ENCODE measurements at regions not wholly inside any gene's neighbourhood (a gene's known extent, or its start where the extent isn't known, plus 50 kb on each side); places are given as distances from the start of the nearest gene placed in this dataset.

GRCh38 chr10:10803278-10803677 lies 214.4 kb upstream of the CELF2 start:
- RAD21 ChIA-PET (ENCODE audit: low non-redundant PET in 1 of 2, low total read pairs in 2 of 2, uncharacterized antibody in 2 of 2, unreplicated experiment in 2 of 2) = no interaction called here
- Histone ChIP-seq H3K27ac (ENCODE audit: low read depth, low read length) (no peak overlapping the region), H3K4me2 (ENCODE audit: low read length) (no peak overlapping the region), H3K36me3 (ENCODE audit: control insufficient read depth in 1 of 2, insufficient read depth in 2 of 2, low read length in 2 of 2) (no peaks in the 10 kb centered on the region), H3K9me2 (ENCODE audit: insufficient read depth) (no peaks in the 10 kb centered on the region), H2AFZ (ENCODE audit: low read depth, low read length, poor library complexity, severe bottlenecking) (no peak overlapping the region), H3K9ac (ENCODE audit: low read length) (no peak overlapping the region), H3K4me3 (replicated peaks in 1 of 2; ENCODE audit: low read depth in 1 of 2, low read length in 2 of 2) (no peak overlapping the region), H3K27me3 (ENCODE audit: insufficient read depth, low read length) (no peaks in the 10 kb centered on the region), H3K9me3 (ENCODE audit: control insufficient read depth in 1 of 2, insufficient read depth in 1 of 2, low read depth in 1 of 2, low read length in 2 of 2) (peaks cover 7 to 16% of the 10 kb centered on the region in 2 experiments; a peak in 2 of 4 replicates), H3K79me2 (ENCODE audit: insufficient read depth, low read length) (no peaks in the 10 kb centered on the region), H3K4me1 (ENCODE audit: control insufficient read depth in 1 of 2, insufficient read depth in 2 of 2, low read length in 2 of 2) (no peaks in the 10 kb centered on the region), H4K20me1 (ENCODE audit: insufficient read depth) (no peaks in the 10 kb centered on the region)
- ATAC-seq = no peak
- BruUV-seq (replicated peaks) = no TSS peak
- TF ChIP-seq, protein P1, sequence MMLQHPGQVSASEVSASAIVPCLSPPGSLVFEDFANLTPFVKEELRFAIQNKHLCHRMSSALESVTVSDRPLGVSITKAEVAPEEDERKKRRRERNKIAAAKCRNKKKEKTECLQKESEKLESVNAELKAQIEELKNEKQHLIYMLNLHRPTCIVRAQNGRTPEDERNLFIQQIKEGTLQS (IDR thresholded peaks at IDR 0.05) = no peak
- TF ChIP-seq, protein P2, sequence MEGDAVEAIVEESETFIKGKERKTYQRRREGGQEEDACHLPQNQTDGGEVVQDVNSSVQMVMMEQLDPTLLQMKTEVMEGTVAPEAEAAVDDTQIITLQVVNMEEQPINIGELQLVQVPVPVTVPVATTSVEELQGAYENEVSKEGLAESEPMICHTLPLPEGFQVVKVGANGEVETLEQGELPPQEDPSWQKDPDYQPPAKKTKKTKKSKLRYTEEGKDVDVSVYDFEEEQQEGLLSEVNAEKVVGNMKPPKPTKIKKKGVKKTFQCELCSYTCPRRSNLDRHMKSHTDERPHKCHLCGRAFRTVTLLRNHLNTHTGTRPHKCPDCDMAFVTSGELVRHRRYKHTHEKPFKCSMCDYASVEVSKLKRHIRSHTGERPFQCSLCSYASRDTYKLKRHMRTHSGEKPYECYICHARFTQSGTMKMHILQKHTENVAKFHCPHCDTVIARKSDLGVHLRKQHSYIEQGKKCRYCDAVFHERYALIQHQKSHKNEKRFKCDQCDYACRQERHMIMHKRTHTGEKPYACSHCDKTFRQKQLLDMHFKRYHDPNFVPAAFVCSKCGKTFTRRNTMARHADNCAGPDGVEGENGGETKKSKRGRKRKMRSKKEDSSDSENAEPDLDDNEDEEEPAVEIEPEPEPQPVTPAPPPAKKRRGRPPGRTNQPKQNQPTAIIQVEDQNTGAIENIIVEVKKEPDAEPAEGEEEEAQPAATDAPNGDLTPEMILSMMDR (IDR thresholded peaks at IDR 0.05 in 2 of 3, conservative IDR thresholded peaks at IDR 0.05 in 1 of 3; ENCODE audit: borderline replicate concordance in 1 of 3, insufficient read depth in 1 of 3, low read depth in 2 of 3, low read length in 2 of 3) = no peak
- TF ChIP-seq REST (IDR thresholded peaks at IDR 0.05; ENCODE audit: low read depth) (no peak), RAD21 (IDR thresholded peaks at IDR 0.05; ENCODE audit: low read depth) (no peak), JUND (IDR thresholded peaks at IDR 0.05) (no peak), TCF7L2 (IDR thresholded peaks at IDR 0.05; ENCODE audit: borderline replicate concordance, extremely low read depth, insufficient read depth, insufficient read length) (no peak), SIN3A (IDR thresholded peaks at IDR 0.05; ENCODE audit: low read depth) (no peak), EZH2phosphoT487 (IDR thresholded peaks at IDR 0.05; ENCODE audit: borderline replicate concordance) (no peak), POLR2AphosphoS5 (IDR thresholded peaks at IDR 0.05; ENCODE audit: low read depth, low read length) (no peak), FOSL1 (IDR thresholded peaks at IDR 0.05; ENCODE audit: low read depth) (no peak), YY1 (IDR thresholded peaks at IDR 0.05; ENCODE audit: extremely low read depth, insufficient replicate concordance, low read depth, low read length) (no peak), POLR2A (IDR thresholded peaks at IDR 0.05; ENCODE audit: borderline replicate concordance, extremely low read depth, insufficient read depth, insufficient read length) (no peak), SRF (IDR thresholded peaks at IDR 0.05; ENCODE audit: low read depth) (no peak), CBX3 (IDR thresholded peaks at IDR 0.05; ENCODE audit: low read depth) (no peak), EGR1 (IDR thresholded peaks at IDR 0.05; ENCODE audit: low read depth) (no peak)
- CTCF ChIA-PET = no interaction called here
- DNase-seq (ENCODE audit: low read depth, low spot score) = no peak
- intact Hi-C loops (cut with micrococcal nuclease) = no loop called here
- POLR2A ChIA-PET = no interaction called here

All from HCT116 (cell line).